SK-N-SH treated with all-trans-retinoic acid at 6 μM for 48 hours (cell line): ENCODE measurements at regions not wholly inside any gene's neighbourhood (a gene's known extent, or its start where the extent isn't known, plus 50 kb on each side); places are given as distances from the start of the nearest gene placed in this dataset.
"Not testable (repeated sequence)": the region's sequence is repeated elsewhere in the genome, so short reads cannot be mapped to it uniquely, and the experiment has no call there.

Experiments
- ATAC-seq: fragments of 200-7000 bp; cut with Tn5 transposase; 3 replicates; pipeline ENCODE4 v1.9.1; 2020; ENCODE audit warnings: mild to moderate bottlenecking, moderate library complexity
- ARNTL ChIP-seq: fragments of 450-650 bp; formaldehyde crosslinking; IDR thresholded peaks from 2 replicates; pipeline ENCODE4 v1.5.0; 2020; ENCODE audit warnings: low read depth, mild to moderate bottlenecking, moderate library complexity, borderline replicate concordance
- BACH2 ChIP-seq: fragments of 250-450 bp; sonication (Bioruptor Pico); IDR thresholded peaks from 2 replicates; pipeline ENCODE4 v1.9.0; 2021; ENCODE audit warnings: mild to moderate bottlenecking, borderline replicate concordance
- CREB5 ChIP-seq: fragments of 250-450 bp; sonication (Bioruptor Pico); IDR thresholded peaks from 2 replicates; pipeline ENCODE4 v1.5.1; 2020; ENCODE audit warnings: low read depth, mild to moderate bottlenecking, moderate library complexity
- CSDC2 ChIP-seq: fragments of 250-450 bp; sonication (Bioruptor Pico); IDR thresholded peaks from 2 replicates; pipeline ENCODE4 v1.5.0; 2020; ENCODE audit warnings: mild to moderate bottlenecking, moderate library complexity
- CSRNP3 ChIP-seq: fragments of 250-450 bp; sonication (Bioruptor Pico); IDR thresholded peaks from 2 replicates; pipeline ENCODE4 v1.5.1; 2021; ENCODE audit warnings: mild to moderate bottlenecking, moderate library complexity
- ESRRG ChIP-seq: fragments of 250-450 bp; sonication (Bioruptor Pico); IDR thresholded peaks from 2 replicates; pipeline ENCODE4 v1.6.1; 2021; ENCODE audit warnings: mild to moderate bottlenecking
- GLIS3 ChIP-seq: fragments of 250-450 bp; sonication (Bioruptor Pico); IDR thresholded peaks from 2 replicates; pipeline ENCODE4 v1.5.0; 2020; ENCODE audit warnings: mild to moderate bottlenecking, moderate library complexity
- ISL1 ChIP-seq: fragments of 250-450 bp; sonication (Bioruptor Pico); IDR thresholded peaks from 2 replicates; pipeline ENCODE4 v2.1.2; 2022; ENCODE audit warnings: mild to moderate bottlenecking, moderate library complexity
- OSR1 ChIP-seq: fragments of 250-450 bp; sonication (Bioruptor Pico); IDR thresholded peaks from 2 replicates; pipeline ENCODE4 v1.8.0; 2022; ENCODE audit warnings: moderate library complexity, mild to moderate bottlenecking, inconsistent platforms
- PPARA ChIP-seq: fragments of 250-450 bp; sonication (Bioruptor Pico); IDR thresholded peaks from 2 replicates; pipeline ENCODE4 v1.5.0; 2020; ENCODE audit warnings: mild to moderate bottlenecking, borderline replicate concordance
- RARB ChIP-seq: fragments of 250-450 bp; sonication (Bioruptor Pico); IDR thresholded peaks from 2 replicates; pipeline ENCODE4 v1.8.0; 2021; ENCODE audit warnings: mild to moderate bottlenecking, moderate library complexity
- TCF4 ChIP-seq: fragments of 250-450 bp; sonication (Bioruptor Pico); IDR thresholded peaks from 2 replicates; pipeline ENCODE4 v1.8.0; 2021; ENCODE audit warnings: mild to moderate bottlenecking, moderate library complexity, borderline replicate concordance
- TOX ChIP-seq: fragments of 250-450 bp; sonication (Bioruptor Pico); IDR thresholded peaks from 2 replicates; pipeline ENCODE4 v1.8.0; 2021; ENCODE audit warnings: mild to moderate bottlenecking, moderate library complexity, borderline replicate concordance
- TSHZ2 ChIP-seq: fragments of 250-450 bp; sonication (Bioruptor Pico); IDR thresholded peaks from 2 replicates; pipeline ENCODE4 v1.5.0; 2020; ENCODE audit warnings: mild to moderate bottlenecking, moderate library complexity
- ZC3H10 ChIP-seq: fragments of 250-450 bp; sonication (Bioruptor Pico); IDR thresholded peaks from 2 replicates; pipeline ENCODE4 v1.5.1; 2021; ENCODE audit warnings: mild to moderate bottlenecking, moderate library complexity
- ZFP3 ChIP-seq: fragments of 250-450 bp; sonication (Bioruptor Pico); IDR thresholded peaks from 2 replicates; pipeline ENCODE4 v1.5.0; 2020; ENCODE audit warnings: mild to moderate bottlenecking, moderate library complexity
- ZNF70 ChIP-seq: fragments of 450-650 bp; formaldehyde crosslinking; IDR thresholded peaks from 2 replicates; pipeline ENCODE4 v1.5.0; 2020; ENCODE audit warnings: mild to moderate bottlenecking, moderate library complexity
- ZNF8 ChIP-seq: fragments of 450-650 bp; formaldehyde crosslinking; IDR thresholded peaks from 2 replicates; pipeline ENCODE4 v1.5.0; 2020; ENCODE audit warnings: mild to moderate bottlenecking, moderate library complexity
- TF ChIP-seq, protein P1 (sequence below): fragments of 250-450 bp; sonication (Bioruptor Pico); IDR thresholded peaks from 2 replicates; pipeline ENCODE4 v1.8.0; 2021; ENCODE audit warnings: low read depth, mild to moderate bottlenecking, moderate library complexity, borderline replicate concordance

- TF ChIP-seq TSHZ2 (CRISPR knock-in tag) (no peak), CSDC2 (no peak)
These were observed 426.0 kb downstream of the TECRL start (continued) for GRCh38 chr4:63983224-63983623.

DNA sequence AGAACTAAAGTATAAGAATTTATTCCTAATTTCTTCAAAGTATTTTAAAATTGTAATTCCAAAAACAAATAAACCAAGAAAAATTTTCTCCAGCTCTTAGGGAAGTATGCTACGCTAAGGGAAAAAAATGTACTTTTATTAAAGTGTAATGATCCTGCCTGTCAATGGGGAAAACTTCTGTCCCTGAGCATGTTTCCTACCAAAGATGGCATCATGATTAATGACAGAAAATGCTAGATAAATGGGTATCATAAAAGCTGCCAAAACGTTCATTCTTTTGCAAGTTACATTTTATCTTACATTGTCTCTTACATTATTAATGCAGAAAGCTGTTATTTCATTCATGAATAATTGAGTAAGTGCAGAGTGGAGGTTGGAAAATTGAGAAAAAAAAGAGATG, 443.4 kb downstream of the TECRL start:
- no peak for ATAC-seq
- TF ChIP-seq PPARA (CRISPR knock-in tag): no peak
- TF ChIP-seq, protein P1, sequence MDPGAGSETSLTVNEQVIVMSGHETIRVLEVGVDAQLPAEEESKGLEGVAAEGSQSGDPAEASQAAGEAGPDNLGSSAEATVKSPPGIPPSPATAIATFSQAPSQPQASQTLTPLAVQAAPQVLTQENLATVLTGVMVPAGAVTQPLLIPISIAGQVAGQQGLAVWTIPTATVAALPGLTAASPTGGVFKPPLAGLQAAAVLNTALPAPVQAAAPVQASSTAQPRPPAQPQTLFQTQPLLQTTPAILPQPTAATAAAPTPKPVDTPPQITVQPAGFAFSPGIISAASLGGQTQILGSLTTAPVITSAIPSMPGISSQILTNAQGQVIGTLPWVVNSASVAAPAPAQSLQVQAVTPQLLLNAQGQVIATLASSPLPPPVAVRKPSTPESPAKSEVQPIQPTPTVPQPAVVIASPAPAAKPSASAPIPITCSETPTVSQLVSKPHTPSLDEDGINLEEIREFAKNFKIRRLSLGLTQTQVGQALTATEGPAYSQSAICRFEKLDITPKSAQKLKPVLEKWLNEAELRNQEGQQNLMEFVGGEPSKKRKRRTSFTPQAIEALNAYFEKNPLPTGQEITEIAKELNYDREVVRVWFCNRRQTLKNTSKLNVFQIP: no peak
- TF ChIP-seq TSHZ2 (CRISPR knock-in tag): no peak
- no peak for TF ChIP-seq ZNF70 (CRISPR knock-in tag)
- TF ChIP-seq RARB (CRISPR knock-in tag): no peak
- no peak for TF ChIP-seq ESRRG
- no peak for TF ChIP-seq CREB5
- no peak for TF ChIP-seq CSRNP3 (CRISPR knock-in tag)
- no peak for TF ChIP-seq ARNTL (CRISPR knock-in tag)

DNA sequence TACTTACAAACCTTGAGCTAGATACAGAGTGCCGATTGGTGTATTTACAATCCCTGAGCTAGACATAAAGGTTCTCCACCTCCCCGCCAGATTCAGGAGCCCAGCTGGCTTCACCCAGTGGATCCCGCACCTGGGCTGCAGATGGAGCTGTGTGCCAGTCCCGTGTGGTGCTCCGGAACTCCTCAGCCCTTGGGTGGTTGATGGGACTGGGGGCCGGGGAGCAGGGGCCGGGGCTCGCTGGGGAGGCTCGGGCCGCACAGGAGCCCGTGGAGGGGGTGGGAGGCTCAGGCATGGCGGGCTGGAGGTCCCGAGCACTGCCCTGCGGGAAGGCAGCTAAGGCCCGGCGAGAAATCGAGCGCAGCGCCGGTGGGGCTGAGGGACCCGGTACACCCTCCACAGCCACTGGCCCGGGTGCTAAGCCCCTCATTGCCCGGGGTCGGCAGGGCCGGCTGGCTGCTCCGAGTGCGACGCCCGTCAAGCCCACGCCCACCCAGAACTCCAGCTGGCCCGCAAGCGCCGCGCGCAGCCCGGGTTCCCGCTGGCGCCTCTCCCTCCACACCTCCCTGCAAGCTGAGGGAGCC, 466.5 kb downstream of the TECRL start:
- ATAC-seq: not testable (repeated sequence)

DNA sequence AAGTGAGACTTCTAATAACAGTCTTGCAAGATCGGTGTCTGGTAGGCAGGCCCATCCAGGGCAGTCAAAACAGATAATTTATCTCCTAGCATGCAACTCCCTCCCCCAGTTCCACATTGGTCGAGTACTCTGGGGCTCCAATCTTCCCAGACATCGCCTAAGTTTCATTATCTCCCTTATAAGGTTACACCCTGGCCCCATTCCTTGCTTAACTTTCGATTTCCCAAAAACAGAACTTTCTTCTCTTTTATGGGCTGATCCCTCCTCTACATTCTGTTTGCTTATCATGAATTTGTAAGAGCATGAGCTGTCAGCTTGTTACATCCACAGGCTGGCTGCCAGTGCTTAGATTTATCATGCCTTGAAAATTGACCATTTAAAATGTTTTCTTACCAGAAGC, 471.3 kb downstream of the TECRL start:
- no peak for ATAC-seq
- TF ChIP-seq OSR1: no peak
- TF ChIP-seq CSRNP3 (CRISPR knock-in tag): no peak
- TF ChIP-seq BACH2 (CRISPR knock-in tag): no peak
- no peak for TF ChIP-seq ZNF8 (CRISPR knock-in tag)
- TF ChIP-seq GLIS3: no peak
- TF ChIP-seq ZFP3 (CRISPR knock-in tag): no peak
- TF ChIP-seq CSDC2: no peak
- no peak for TF ChIP-seq ISL1 (CRISPR knock-in tag)
- no peak for TF ChIP-seq ZNF70 (CRISPR knock-in tag)
- TF ChIP-seq TCF4 (CRISPR knock-in tag): no peak
- TF ChIP-seq ESRRG: no peak
- TF ChIP-seq TOX (CRISPR knock-in tag): no peak
- no peak for TF ChIP-seq ZC3H10 (CRISPR knock-in tag)
